ENCODE measurements at regions not wholly inside any gene's neighbourhood (a gene's known extent, or its start where the extent isn't known, plus 50 kb on each side); places are given as distances from the start of the nearest gene placed in this dataset.

DNA sequence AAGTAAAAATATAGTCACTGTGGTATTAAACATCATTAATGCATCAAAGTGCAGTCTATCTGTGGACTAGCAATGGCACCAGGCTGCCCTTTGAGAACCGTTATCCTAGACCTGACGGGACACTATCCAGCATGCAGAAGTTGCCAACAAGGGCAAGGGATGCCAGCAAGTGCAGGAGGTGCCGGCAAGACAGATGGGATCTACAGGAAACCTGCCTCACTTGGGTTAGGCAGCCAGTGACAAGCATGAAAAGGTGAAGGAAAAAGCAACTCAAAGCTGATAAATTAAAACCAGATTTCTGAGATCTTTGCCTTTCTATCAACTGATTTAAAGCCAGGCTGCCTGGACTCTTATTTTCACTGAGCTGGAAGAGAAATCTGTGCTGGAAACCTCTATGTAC, 315.2 kb upstream of the PDE4D start:
- no peak overlapping the region for H3K27ac Mint-ChIP-seq
- DNase-seq (no peak), ATAC-seq (replicated peaks in 1 of 2) (no peak)
- H3K27me3 Mint-ChIP-seq (ENCODE audit: low read depth): no peaks in the 10 kb centered on the region
- H3K36me3 Mint-ChIP-seq (ENCODE audit: insufficient read depth in 2 of 2): no peaks in the 10 kb centered on the region
- H3K4me1 Mint-ChIP-seq (ENCODE audit: low read depth): no peaks in the 10 kb centered on the region
- peaks cover 3 to 10% of the 10 kb centered on the region in 2 donors for H3K9me3 Mint-ChIP-seq
- no peak overlapping the region for H3K4me3 Mint-ChIP-seq

- H3K4me1 Mint-ChIP-seq (ENCODE audit: low read depth): no peaks in the 10 kb centered on the region
- H3K27ac Mint-ChIP-seq: no peak overlapping the region
- H3K27me3 Mint-ChIP-seq (ENCODE audit: low read depth): no peaks in the 10 kb centered on the region
- DNase-seq (no peak), ATAC-seq (replicated peaks in 1 of 2) (no peak)
- peaks cover 2 to 7% of the 10 kb centered on the region in 2 donors for H3K9me3 Mint-ChIP-seq
- no peaks in the 10 kb centered on the region for H3K36me3 Mint-ChIP-seq (ENCODE audit: insufficient read depth in 2 of 2)
- no peak overlapping the region for H3K4me3 Mint-ChIP-seq
Observed at GRCh38 chr5:60207040-60207439, 313.5 kb upstream of the PDE4D start.

GRCh38 chr5:60206234-60206633, 312.7 kb upstream of the PDE4D start:
- no peaks in the 10 kb centered on the region for H3K27me3 Mint-ChIP-seq (ENCODE audit: low read depth)
- ATAC-seq (replicated peaks in 1 of 2): no peak
- H3K27ac Mint-ChIP-seq: no peak overlapping the region
- H3K4me1 Mint-ChIP-seq (ENCODE audit: low read depth): no peaks in the 10 kb centered on the region
- H3K4me3 Mint-ChIP-seq: no peak overlapping the region
- H3K36me3 Mint-ChIP-seq (ENCODE audit: insufficient read depth in 2 of 2): no peaks in the 10 kb centered on the region
- H3K9me3 Mint-ChIP-seq: peaks cover 2 to 7% of the 10 kb centered on the region in 2 donors
- DNase-seq: no peak

DNA sequence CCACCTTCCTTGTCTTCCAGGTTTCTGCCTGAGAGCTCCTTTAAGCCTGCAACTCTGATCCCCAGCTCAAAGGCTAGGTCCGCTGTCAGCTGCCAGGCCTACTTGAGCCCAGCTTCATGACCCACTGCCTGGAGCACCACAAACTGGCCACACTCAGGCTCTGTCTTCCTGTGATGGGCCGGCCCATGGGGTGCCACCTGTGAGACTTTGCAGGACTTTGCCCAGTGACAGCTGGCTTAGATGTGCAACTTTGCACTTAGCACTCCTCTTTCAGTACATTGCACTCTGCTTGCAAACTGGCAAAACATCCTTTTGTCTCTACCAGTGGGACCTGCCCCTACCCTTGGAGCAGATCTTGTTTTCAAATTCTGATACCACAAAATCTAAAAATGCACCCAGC, 311.5 kb upstream of the PDE4D start:
- DNase-seq: no peak
- peaks cover 2 to 7% of the 10 kb centered on the region in 2 donors for H3K9me3 Mint-ChIP-seq
- no peak overlapping the region for H3K27ac Mint-ChIP-seq
- H3K4me1 Mint-ChIP-seq (ENCODE audit: low read depth): no peaks in the 10 kb centered on the region
- no peak for ATAC-seq (replicated peaks in 1 of 2)
- H3K27me3 Mint-ChIP-seq (ENCODE audit: low read depth): no peaks in the 10 kb centered on the region
- no peak overlapping the region for H3K4me3 Mint-ChIP-seq
- no peaks in the 10 kb centered on the region for H3K36me3 Mint-ChIP-seq (ENCODE audit: insufficient read depth in 2 of 2)

DNA sequence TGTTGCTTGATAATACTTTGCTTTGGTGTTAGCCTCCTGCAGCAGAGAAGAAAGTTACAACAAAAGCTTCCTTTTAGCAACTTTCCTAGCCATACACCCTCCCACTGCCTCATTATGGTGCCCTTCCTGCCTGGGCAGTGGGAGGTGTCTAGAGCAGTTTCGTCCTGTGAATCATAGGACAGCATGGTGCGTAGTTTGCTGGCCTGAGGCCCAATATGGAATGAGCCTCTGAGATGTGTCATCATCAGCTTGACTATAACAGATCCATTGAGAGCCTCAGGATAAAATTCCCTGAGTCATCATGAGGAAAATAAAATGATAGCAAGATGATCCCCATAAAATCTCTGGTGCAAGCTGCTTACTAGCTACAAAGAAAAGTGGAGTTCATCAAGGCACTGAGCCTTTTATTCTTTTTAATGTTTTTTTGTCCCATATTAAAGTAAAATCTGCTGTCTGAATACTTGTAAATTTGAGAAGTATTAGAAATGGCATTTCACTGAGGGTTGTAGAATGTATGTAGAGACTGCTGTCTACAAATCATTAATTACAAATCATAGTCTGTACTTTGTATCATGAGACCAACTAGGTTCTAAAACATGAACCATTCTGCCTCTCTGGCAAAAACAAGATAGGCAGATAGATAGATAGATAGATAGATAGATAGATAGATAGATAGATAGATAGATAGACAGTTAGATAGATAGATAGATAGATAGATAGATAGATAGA, 303.0 kb upstream of the PDE4D start:
- DNase-seq (no peak), ATAC-seq (replicated peaks in 1 of 2) (no peak)
- Mint-ChIP-seq H3K27me3 (ENCODE audit: low read depth) (no peaks in the 10 kb centered on the region), H3K9me3 (peaks cover 3 to 10% of the 10 kb centered on the region in 2 donors), H3K4me1 (ENCODE audit: low read depth) (no peaks in the 10 kb centered on the region), H3K27ac (no peak overlapping the region), H3K36me3 (ENCODE audit: insufficient read depth in 2 of 2) (no peaks in the 10 kb centered on the region), H3K4me3 (no peak overlapping the region)

GRCh38 chr5:60195551-60195950, 302.0 kb upstream of the PDE4D start:
- H3K4me3 Mint-ChIP-seq: no peak overlapping the region

GRCh38 chr5:60195083-60195482, 301.6 kb upstream of the PDE4D start:
- Mint-ChIP-seq H3K4me1 (ENCODE audit: low read depth) (no peaks in the 10 kb centered on the region), H3K36me3 (ENCODE audit: insufficient read depth in 2 of 2) (peaks cover 0 to 2% of the 10 kb centered on the region in 2 donors), H3K27ac (no peak overlapping the region), H3K27me3 (ENCODE audit: low read depth) (no peaks in the 10 kb centered on the region), H3K9me3 (peaks cover 3 to 10% of the 10 kb centered on the region in 2 donors), H3K4me3 (no peak overlapping the region)
- ATAC-seq (replicated peaks in 1 of 2) (no peak), DNase-seq (no peak)

More at GRCh38 chr5:60195551-60195950, 302.0 kb upstream of the PDE4D start:
- Mint-ChIP-seq H3K4me1 (ENCODE audit: low read depth) (no peaks in the 10 kb centered on the region), H3K27me3 (ENCODE audit: low read depth) (no peaks in the 10 kb centered on the region), H3K27ac (no peak overlapping the region), H3K36me3 (ENCODE audit: insufficient read depth in 2 of 2) (peaks cover 0 to 2% of the 10 kb centered on the region in 2 donors), H3K9me3 (peaks cover 3 to 10% of the 10 kb centered on the region in 2 donors)
- ATAC-seq (replicated peaks in 1 of 2): no peak
- no peak for DNase-seq

- Mint-ChIP-seq H3K4me3 (no peak overlapping the region), H3K36me3 (ENCODE audit: insufficient read depth in 2 of 2) (no peaks in the 10 kb centered on the region), H3K27me3 (ENCODE audit: low read depth) (no peaks in the 10 kb centered on the region), H3K27ac (no peak overlapping the region), H3K4me1 (ENCODE audit: low read depth) (no peaks in the 10 kb centered on the region), H3K9me3 (peaks cover 0 to 2% of the 10 kb centered on the region in 2 donors)
- DNase-seq: no peak
- ATAC-seq (replicated peaks in 1 of 2): no peak
Observed at GRCh38 chr5:60185231-60186099, 291.9 kb upstream of the PDE4D start.

GRCh38 chr5:60184606-60185005, 291.1 kb upstream of the PDE4D start:
- DNase-seq (no peak), ATAC-seq (replicated peaks in 1 of 2) (no peak)
- Mint-ChIP-seq H3K27me3 (ENCODE audit: low read depth) (no peaks in the 10 kb centered on the region), H3K4me3 (no peak overlapping the region), H3K4me1 (ENCODE audit: low read depth) (no peaks in the 10 kb centered on the region), H3K9me3 (no peaks in the 10 kb centered on the region), H3K36me3 (ENCODE audit: insufficient read depth in 2 of 2) (no peaks in the 10 kb centered on the region), H3K27ac (no peak overlapping the region)

GRCh38 chr5:60183881-60184280, 290.4 kb upstream of the PDE4D start:
- no peak overlapping the region for H3K27ac Mint-ChIP-seq
- DNase-seq (no peak), ATAC-seq (replicated peaks in 1 of 2) (no peak)
- no peaks in the 10 kb centered on the region for H3K9me3 Mint-ChIP-seq
- H3K4me1 Mint-ChIP-seq (ENCODE audit: low read depth): no peaks in the 10 kb centered on the region
- H3K4me3 Mint-ChIP-seq: no peak overlapping the region
- H3K27me3 Mint-ChIP-seq (ENCODE audit: low read depth): no peaks in the 10 kb centered on the region
- H3K36me3 Mint-ChIP-seq (ENCODE audit: insufficient read depth in 2 of 2): no peaks in the 10 kb centered on the region

DNA sequence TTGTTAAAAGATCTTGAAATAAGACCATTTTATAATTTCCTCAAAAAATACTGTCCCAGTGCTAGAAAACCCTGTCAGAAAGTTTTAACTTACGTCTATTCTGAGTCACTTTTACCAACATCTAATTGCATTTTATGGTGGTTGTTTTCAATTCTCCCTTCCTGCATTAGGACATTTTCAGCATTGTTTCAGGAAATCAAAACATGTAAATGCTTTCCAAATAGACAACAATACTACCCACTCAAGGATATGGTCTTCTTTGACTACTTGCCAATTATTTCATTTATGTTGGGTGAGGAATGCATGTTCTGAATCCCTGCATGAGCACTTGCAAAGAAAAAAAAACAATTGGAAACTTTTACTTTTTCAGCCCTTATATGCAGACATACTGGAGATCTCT, 284.6 kb upstream of the PDE4D start:
- no peak overlapping the region for H3K4me3 Mint-ChIP-seq

DNA sequence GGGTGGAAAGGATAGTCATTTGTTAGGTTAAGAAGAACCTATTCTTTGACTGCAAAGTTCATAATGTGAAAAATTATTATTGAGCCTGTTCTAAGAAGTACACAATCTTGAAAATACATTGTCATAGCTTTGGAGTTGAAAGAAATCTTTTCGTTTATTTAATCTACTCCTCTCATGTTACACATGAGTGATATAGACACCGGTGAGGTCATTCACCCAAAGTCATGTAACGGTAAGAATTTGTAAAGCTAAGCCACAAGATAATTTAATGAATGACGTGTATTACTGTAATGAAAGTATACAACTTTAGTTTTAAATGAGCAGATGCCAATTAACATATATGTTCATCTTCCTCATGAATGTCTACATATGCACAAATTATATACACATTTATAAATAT, 284.1 kb upstream of the PDE4D start:
- no peak for ATAC-seq (replicated peaks in 1 of 2)
- Mint-ChIP-seq H3K27me3 (ENCODE audit: low read depth) (no peaks in the 10 kb centered on the region), H3K4me3 (no peak overlapping the region), H3K27ac (no peak overlapping the region), H3K4me1 (ENCODE audit: low read depth) (no peaks in the 10 kb centered on the region), H3K9me3 (peaks cover 4 to 6% of the 10 kb centered on the region in 2 donors), H3K36me3 (ENCODE audit: insufficient read depth in 2 of 2) (no peaks in the 10 kb centered on the region)
- no peak for DNase-seq

More for the DNA sequence above, 284.6 kb upstream of the PDE4D start:
- no peaks in the 10 kb centered on the region for H3K27me3 Mint-ChIP-seq (ENCODE audit: low read depth)
- no peaks in the 10 kb centered on the region for H3K4me1 Mint-ChIP-seq (ENCODE audit: low read depth)
- no peak for DNase-seq
- ATAC-seq (replicated peaks in 1 of 2): no peak
- no peaks in the 10 kb centered on the region for H3K36me3 Mint-ChIP-seq (ENCODE audit: insufficient read depth in 2 of 2)
- no peak overlapping the region for H3K27ac Mint-ChIP-seq
- H3K9me3 Mint-ChIP-seq: peaks cover 3 to 6% of the 10 kb centered on the region in 2 donors

GRCh38 chr5:60173667-60174066, 280.1 kb upstream of the PDE4D start:
- H3K4me3 Mint-ChIP-seq: no peak overlapping the region
- peaks cover 6 to 8% of the 10 kb centered on the region in 2 donors for H3K9me3 Mint-ChIP-seq
- no peak for ATAC-seq (replicated peaks in 1 of 2)
- H3K4me1 Mint-ChIP-seq (ENCODE audit: low read depth): no peaks in the 10 kb centered on the region
- H3K27ac Mint-ChIP-seq: no peak overlapping the region
- no peak for DNase-seq
- no peaks in the 10 kb centered on the region for H3K27me3 Mint-ChIP-seq (ENCODE audit: low read depth)
- no peaks in the 10 kb centered on the region for H3K36me3 Mint-ChIP-seq (ENCODE audit: insufficient read depth in 2 of 2)

All from activated T-cell treated with anti-CD3 and anti-CD28 coated beads, Interleukin-2, amount 50 U/mL, for 72 hours (primary cell).